HG03457 (cell line): ENCODE measurements at regions not wholly inside any gene's neighbourhood (a gene's known extent, or its start where the extent isn't known, plus 50 kb on each side); places are given as distances from the start of the nearest gene placed in this dataset.

Source experiments
- ATAC-seq: cut with Tn5 transposase; IDR thresholded peaks from one replicate; pipeline ENCODE4 v1.9.1; 2021; ENCODE audit warnings: moderate number of reproducible peaks; ENCODE audit not compliant: unreplicated experiment

DNA sequence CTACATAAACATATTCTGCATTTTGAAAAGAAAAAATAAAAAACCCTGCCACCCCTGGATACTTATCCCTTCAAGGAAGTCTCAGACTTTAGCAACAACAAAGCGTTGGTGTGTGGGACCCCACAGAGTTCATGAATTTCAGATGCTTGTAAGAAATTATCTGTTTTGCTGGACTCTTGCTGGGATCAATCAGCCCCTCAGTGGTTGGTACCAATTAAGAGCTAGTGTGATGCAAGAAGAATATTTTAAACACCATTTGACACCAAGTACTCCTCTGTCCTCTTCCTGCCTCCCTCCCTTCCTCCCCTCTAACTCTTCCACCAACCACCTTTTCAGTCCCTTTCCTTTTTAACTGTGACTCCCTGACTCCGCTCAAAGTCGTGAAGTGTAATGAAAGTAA, 51.5 kb downstream of the SST start:
- ATAC-seq, result no peak

GRCh38 chr3:187617213-187617612, 53.0 kb downstream of the SST start:
- no peak for ATAC-seq

DNA sequence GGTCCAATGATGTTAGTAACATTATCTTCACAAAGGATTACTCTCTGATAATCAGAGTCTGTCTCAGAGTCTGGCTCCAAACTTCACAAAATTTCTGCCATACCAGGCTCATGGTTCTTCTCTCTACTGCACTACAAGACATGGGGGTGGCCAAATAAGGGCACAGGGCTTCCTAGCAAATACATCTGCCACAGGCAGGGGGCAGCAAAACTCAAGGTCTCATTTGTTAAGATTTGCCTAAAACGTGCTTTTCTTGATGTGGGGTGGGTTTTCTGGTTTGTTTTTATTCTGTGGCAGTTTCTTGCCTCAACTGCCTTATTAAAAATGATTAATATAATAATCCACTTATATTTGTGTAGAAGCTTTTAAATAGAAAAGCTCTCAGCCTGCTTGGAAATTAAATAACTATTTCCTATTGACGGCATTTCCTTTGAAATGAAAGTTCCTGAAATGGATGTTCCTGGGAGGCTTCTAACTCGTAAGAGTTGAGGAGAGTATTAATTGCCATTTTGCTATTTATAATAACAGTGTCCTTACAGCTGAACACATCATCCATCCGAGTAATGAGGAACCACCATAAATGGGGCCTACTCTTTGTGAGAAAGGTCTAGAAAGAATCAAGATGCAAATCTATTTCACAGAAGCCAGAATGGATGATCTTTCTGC, 53.8 kb downstream of the SST start:
- peak; percentile 76 for ATAC-seq

- ATAC-seq, result no peak
These were observed 54.6 kb downstream of the SST start for GRCh38 chr3:187615630-187616029.

DNA sequence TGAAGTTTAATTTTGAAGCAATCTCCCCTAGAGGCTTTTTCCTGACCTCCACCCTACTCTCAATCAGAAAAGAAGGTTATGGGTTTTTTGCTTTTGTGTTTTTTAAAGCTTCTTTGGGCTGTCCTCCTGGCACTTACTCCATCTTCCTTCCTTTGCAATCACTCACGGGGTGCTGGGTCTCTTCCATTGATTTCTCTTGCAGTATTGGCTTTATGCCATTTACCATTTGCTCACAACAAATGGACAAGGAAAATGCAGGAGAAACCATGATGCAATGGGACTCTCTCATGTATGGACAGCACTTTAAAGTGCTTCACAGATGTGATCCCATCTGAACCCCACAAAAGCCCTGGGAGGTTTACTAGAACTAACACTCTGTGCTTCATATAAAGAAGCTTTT, 57.5 kb downstream of the SST start:
- no peak for ATAC-seq

DNA sequence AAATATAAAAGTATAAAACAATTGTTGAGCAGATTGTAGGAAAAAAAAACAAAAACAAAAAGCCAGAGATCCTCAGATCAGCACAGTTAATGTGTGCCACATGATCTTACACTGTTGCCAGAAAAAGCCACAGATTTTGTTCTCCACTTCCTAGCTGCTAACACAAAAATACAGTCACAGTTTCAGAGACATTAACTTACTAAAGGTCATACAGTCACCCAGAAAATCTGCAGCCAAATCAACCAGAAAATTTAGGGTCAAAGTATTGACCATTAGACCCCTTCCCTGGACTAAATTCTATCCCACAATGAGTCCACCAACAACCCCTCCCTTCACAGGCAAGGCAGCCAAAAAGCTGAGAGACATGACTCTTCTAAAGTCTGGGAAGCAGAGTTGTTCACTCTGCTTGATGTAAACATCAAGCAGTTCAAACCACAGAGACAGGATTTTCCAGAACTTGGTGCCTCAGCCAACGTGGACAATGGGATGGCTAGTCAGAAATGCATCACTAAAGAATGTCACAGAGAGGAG, 59.1 kb downstream of the SST start:
- no peak for ATAC-seq

GRCh38 chr3:187594272-187594671, 75.9 kb downstream of the SST start:
- ATAC-seq, result no peak

- ATAC-seq, result no peak
These were observed 76.7 kb downstream of the SST start for GRCh38 chr3:187593451-187593850.

DNA sequence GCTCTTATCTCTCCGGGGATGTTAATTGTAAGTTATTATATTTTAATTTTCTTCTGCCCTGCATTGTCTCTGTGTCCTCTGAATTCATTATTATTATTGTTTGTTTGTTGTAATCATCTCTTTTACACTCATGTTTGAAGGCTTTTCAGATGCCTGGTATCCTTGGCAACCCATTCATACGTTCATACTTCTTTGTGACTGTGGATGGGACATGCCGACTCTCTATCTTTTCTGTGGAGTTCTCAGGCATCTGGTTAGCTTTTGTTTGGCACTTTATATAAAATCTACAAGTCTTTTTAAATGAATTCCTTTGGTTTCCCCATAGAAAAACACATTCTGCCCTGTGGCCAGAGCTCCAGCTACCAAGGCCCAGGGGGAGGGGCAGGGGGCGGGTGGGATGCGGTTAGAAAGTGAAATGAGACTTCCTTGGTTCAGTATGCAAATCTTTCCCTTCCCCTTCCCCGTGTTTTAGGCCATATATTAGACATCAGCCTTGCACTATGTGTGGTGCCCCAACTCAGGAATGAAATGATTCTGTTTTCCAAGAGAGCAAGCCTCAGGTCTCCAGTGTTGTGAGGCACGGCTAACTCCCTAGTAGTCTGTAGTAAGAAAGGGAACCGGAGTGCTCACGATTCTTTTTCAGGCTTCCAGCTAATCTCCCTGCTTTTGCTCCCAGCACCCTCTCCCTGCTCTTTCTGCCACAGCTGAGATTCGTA, 79.2 kb downstream of the SST start:
- no peak for ATAC-seq

- no peak for ATAC-seq
These were observed 83.1 kb downstream of the SST start for GRCh38 chr3:187587076-187587475.

DNA sequence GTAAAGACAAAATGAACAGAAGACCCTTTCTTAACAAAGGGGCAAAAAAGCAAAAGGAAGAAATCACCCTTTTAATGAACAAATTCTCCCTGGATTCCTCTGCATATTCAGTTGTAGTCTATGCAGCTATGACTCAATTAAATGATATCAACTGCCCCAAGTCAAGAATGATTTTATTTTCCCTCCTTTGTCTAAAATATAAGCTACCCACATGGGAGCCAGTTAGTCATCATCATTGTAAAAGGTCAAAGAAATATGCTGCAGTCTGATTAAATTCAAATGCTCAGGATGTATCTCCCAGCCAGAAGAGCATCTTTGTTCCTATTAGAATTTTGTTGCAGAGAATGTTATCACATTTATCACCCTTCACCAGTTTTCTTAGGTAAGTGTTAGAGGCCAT, 84.0 kb downstream of the SST start:
- ATAC-seq, result no peak

- ATAC-seq, result no peak
These were observed 97.8 kb downstream of the SST start for GRCh38 chr3:187572441-187572840.

- no peak for ATAC-seq
These were observed 98.5 kb downstream of the SST start for GRCh38 chr3:187571701-187572100.

DNA sequence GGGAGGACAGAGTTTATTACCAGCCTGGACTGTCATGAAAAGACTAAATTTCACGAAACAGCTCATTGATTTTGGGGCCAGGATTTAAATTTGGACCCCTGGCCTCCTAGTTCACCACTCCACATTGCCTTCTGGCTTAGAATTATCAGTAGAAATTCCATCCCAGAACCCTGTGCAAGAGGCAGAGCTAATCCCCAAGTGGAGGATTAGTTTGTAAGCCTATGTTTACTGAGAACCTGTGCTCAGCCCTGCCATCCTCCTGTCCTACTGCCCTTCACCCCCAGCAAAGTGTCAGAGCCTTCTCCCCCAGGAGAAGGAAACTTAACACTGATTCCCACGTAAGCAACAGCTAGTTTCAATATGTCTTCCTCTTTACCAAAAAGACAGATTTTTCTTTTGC, 99.4 kb downstream of the SST start:
- ATAC-seq, result no peak

- no peak for ATAC-seq
These were observed 102.0 kb downstream of the SST start for GRCh38 chr3:187568171-187568570.

- ATAC-seq, result no peak
These were observed 102.5 kb downstream of the SST start for GRCh38 chr3:187567661-187568121.

DNA sequence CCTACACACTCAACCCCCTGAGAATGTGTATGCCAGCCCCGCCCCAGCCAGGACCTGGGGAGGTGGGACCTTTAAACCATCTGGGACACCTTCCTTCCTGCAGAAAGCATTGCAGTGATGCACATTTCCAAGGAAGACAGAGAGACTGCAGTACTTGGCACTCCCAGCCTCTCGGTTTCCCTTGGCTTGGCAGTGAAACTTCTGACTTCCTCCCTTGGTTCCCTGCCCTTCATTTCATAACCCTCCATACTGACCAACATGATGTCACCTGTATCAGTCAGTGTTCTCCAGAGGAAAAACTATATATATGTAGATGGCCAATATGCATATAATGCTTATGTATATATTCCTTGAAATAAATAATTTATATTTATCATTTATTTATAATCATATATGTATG, 103.2 kb downstream of the SST start:
- no peak for ATAC-seq

DNA sequence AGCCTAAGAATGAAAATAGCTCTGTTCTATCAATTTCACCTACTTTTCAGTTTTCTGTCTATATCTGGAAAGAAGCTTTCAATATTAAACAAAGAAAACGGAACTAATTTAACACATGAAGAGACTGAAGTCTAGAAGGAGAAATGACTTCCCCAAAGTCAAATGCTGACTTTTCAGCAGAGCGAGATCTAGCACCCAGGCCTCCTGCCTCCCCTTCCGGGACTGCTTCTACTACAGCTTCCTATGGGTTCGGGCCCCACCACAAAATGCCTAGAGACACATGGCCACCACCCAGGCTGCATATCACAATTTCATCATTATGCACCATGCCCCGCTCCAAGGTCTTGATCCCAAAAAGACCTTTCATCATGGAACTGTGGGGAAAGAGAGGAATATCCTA, 104.5 kb downstream of the SST start:
- ATAC-seq, result no peak

DNA sequence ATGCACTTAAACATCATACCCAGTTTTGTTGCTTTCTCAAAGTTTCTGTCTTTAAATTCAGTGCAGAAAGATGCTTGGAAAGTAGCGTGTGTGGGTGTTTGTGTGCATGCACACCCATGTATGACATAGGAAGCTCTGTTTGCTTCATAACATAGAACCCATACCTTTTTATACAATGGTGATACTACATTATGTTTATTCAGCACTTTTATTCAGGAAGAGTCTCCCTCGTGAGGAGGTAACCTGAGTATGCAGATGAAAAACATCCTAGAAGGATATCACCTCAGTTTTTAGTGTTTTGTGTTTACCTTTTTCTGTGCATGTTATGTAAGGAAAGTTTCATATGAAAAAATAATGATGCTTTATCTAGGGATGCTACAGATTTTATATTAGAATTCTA, 111.2 kb downstream of the SST start:
- no peak for ATAC-seq

GRCh38 chr3:187551416-187551815, 118.8 kb downstream of the SST start:
- ATAC-seq, result no peak

- ATAC-seq, result no peak
These were observed 119.7 kb downstream of the SST start for GRCh38 chr3:187550446-187550845.

- ATAC-seq, result no peak
These were observed 124.8 kb downstream of the SST start for GRCh38 chr3:187545366-187545765.
